ENCODE measurements at regions not wholly inside any gene's neighbourhood (a gene's known extent, or its start where the extent isn't known, plus 50 kb on each side); places are given as distances from the start of the nearest gene placed in this dataset.

DNA sequence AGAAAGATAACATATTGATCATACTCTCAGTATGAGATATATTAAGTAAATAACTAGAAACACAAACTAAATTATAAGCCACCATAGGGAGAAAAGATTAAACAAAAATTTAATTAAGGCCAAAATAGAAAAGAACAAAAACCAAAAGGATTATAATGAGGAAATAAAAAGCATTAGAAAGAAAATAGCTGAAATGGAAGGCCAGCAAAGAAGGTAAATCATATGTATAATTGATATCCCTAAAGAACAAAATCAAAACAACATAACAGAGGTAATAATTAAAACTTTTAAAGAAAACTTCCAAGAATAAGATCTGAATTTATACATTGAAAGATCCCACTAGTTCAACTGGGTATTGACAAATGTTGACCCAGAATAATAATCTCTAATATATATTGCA, 453.0 kb downstream of the LRRIQ3 start:
- H2BK12ac ChIP-seq (ENCODE audit: low read length) = no peak overlapping the region

DNA sequence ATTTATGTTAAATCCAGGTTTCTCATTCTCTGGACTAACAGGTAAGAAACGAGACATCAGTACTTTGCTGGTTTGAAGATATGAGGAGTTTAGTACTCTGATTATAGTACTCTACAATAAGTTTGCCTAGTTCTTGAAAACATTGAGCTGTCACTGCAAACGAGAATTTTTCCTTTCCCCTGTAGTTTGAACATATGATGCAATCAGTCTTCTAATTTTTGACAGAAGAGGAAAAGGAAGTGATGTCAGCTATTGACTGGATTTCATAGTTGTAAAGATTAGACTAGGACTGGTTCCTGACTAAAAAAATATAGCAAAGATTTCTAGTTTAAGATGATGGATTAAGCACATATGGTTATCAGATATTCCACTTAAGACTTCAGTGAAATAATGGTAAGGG, 461.9 kb downstream of the LRRIQ3 start:
- Histone ChIP-seq H2AFZ (ENCODE audit: low read length) (peak overlapping the region; percentile 15), H3K27ac (replicated peaks; ENCODE audit: low read length) (no peak overlapping the region), H3K36me3 (replicated peaks in 1 of 2; ENCODE audit: control insufficient read depth in 2 of 2, insufficient read depth in 2 of 2, low read length in 2 of 2) (no peaks in the 10 kb centered on the region), H2BK5ac (ENCODE audit: low read length) (no peak overlapping the region), H2AK5ac (ENCODE audit: low read depth, low read length) (no peak overlapping the region), H3K9me3 (replicated peaks in 1 of 2; ENCODE audit: control insufficient read depth in 2 of 2, insufficient read depth in 1 of 2, low read depth in 1 of 2, low read length in 2 of 2) (no peaks in the 10 kb centered on the region), H4K8ac (ENCODE audit: low read depth, low read length) (no peak overlapping the region), H3K4me2 (ENCODE audit: insufficient read depth, low read length, poor library complexity, severe bottlenecking) (no peak overlapping the region), H3K4me1 (ENCODE audit: control insufficient read depth in 2 of 2, insufficient read depth in 1 of 2, low read depth in 1 of 2, low read length in 2 of 2) (no peaks in the 10 kb centered on the region), H3K4me3 (ENCODE audit: low read length in 2 of 2) (no peak overlapping the region), H3K9ac (ENCODE audit: low read depth, low read length, poor library complexity) (no peak overlapping the region), H3K18ac (ENCODE audit: low read length) (no peak overlapping the region), H4K91ac (ENCODE audit: low read depth, low read length, poor library complexity) (no peak overlapping the region), H2BK12ac (ENCODE audit: low read length) (no peak overlapping the region), H3K14ac (ENCODE audit: low read length) (no peak overlapping the region), H3K79me1 (ENCODE audit: low read depth, low read length) (no peaks in the 10 kb centered on the region), H3K27me3 (ENCODE audit: control insufficient read depth in 3 of 3, insufficient read depth in 3 of 3, low read depth in 1 of 3, low read length in 3 of 3) (no peaks in the 10 kb centered on the region), H3K4ac (ENCODE audit: low read length) (no peak overlapping the region), H2BK15ac (ENCODE audit: low read length) (no peak overlapping the region), H2BK120ac (ENCODE audit: low read depth, low read length) (no peak overlapping the region), H3K23ac (ENCODE audit: low read depth, low read length, poor library complexity) (no peak overlapping the region)
- DNase-seq (ENCODE audit: low spot score) = no peak
- WGBS, 2 donors (ENCODE audit: extremely low coverage in 2 of 2, insufficient read length in 2 of 2, insufficient replicate concordance in 1 of 2) = no CpG with 5 or more reads among the region's 2 CpGs

More for the DNA sequence above, 453.0 kb downstream of the LRRIQ3 start:
- no peak overlapping the region for H2BK15ac ChIP-seq (ENCODE audit: low read length)
- no peak for DNase-seq (ENCODE audit: low spot score)
- no peak overlapping the region for H2BK5ac ChIP-seq (ENCODE audit: low read length)
- H3K27me3 ChIP-seq (ENCODE audit: control insufficient read depth in 3 of 3, insufficient read depth in 3 of 3, low read depth in 1 of 3, low read length in 3 of 3) = no peaks in the 10 kb centered on the region
- no peak overlapping the region for H3K4ac ChIP-seq (ENCODE audit: low read length)
- no peak overlapping the region for H3K27ac ChIP-seq (replicated peaks; ENCODE audit: low read length)
- no peak overlapping the region for H3K14ac ChIP-seq (ENCODE audit: low read length)
- peaks cover 0 to 13% of the 10 kb centered on the region in 2 donors for H3K9me3 ChIP-seq (replicated peaks in 1 of 2; ENCODE audit: control insufficient read depth in 2 of 2, insufficient read depth in 1 of 2, low read depth in 1 of 2, low read length in 2 of 2)
- no peak overlapping the region for H2AK5ac ChIP-seq (ENCODE audit: low read depth, low read length)
- H3K4me2 ChIP-seq (ENCODE audit: insufficient read depth, low read length, poor library complexity, severe bottlenecking) = no peak overlapping the region
- H3K9ac ChIP-seq (ENCODE audit: low read depth, low read length, poor library complexity) = no peak overlapping the region
- no peak overlapping the region for H2BK120ac ChIP-seq (ENCODE audit: low read depth, low read length)
- H3K4me1 ChIP-seq (ENCODE audit: control insufficient read depth in 2 of 2, insufficient read depth in 1 of 2, low read depth in 1 of 2, low read length in 2 of 2) = no peaks in the 10 kb centered on the region
- H3K18ac ChIP-seq (ENCODE audit: low read length) = no peak overlapping the region
- no peak overlapping the region for H3K23ac ChIP-seq (ENCODE audit: low read depth, low read length, poor library complexity)
- H2AFZ ChIP-seq (ENCODE audit: low read length) = no peak overlapping the region
- H3K79me1 ChIP-seq (ENCODE audit: low read depth, low read length) = no peaks in the 10 kb centered on the region
- H3K36me3 ChIP-seq (replicated peaks in 1 of 2; ENCODE audit: control insufficient read depth in 2 of 2, insufficient read depth in 2 of 2, low read length in 2 of 2) = no peaks in the 10 kb centered on the region
- no peak overlapping the region for H4K91ac ChIP-seq (ENCODE audit: low read depth, low read length, poor library complexity)
- no peak overlapping the region for H4K8ac ChIP-seq (ENCODE audit: low read depth, low read length)
- no peak overlapping the region for H3K4me3 ChIP-seq (ENCODE audit: low read length in 2 of 2)

GRCh38 chr1:73727036-73727435, 470.9 kb downstream of the LRRIQ3 start:
- Histone ChIP-seq H4K8ac (ENCODE audit: low read depth, low read length) (no peak overlapping the region), H3K23ac (ENCODE audit: low read depth, low read length, poor library complexity) (no peak overlapping the region), H3K9me3 (replicated peaks in 1 of 2; ENCODE audit: control insufficient read depth in 2 of 2, insufficient read depth in 1 of 2, low read depth in 1 of 2, low read length in 2 of 2) (no peaks in the 10 kb centered on the region), H2BK15ac (ENCODE audit: low read length) (no peak overlapping the region), H3K27me3 (ENCODE audit: control insufficient read depth in 3 of 3, insufficient read depth in 3 of 3, low read depth in 1 of 3, low read length in 3 of 3) (no peaks in the 10 kb centered on the region), H3K79me1 (ENCODE audit: low read depth, low read length) (no peaks in the 10 kb centered on the region), H3K4ac (ENCODE audit: low read length) (no peak overlapping the region), H4K91ac (ENCODE audit: low read depth, low read length, poor library complexity) (no peak overlapping the region), H3K27ac (replicated peaks; ENCODE audit: low read length) (no peak overlapping the region), H3K14ac (ENCODE audit: low read length) (no peak overlapping the region), H3K18ac (ENCODE audit: low read length) (no peak overlapping the region), H3K9ac (ENCODE audit: low read depth, low read length, poor library complexity) (no peak overlapping the region), H3K4me3 (ENCODE audit: low read length in 2 of 2) (no peak overlapping the region), H2AK5ac (ENCODE audit: low read depth, low read length) (no peak overlapping the region), H2BK5ac (ENCODE audit: low read length) (no peak overlapping the region), H2BK12ac (ENCODE audit: low read length) (no peak overlapping the region), H2AFZ (ENCODE audit: low read length) (no peak overlapping the region), H3K4me1 (ENCODE audit: control insufficient read depth in 2 of 2, insufficient read depth in 1 of 2, low read depth in 1 of 2, low read length in 2 of 2) (no peaks in the 10 kb centered on the region), H2BK120ac (ENCODE audit: low read depth, low read length) (no peak overlapping the region), H3K4me2 (ENCODE audit: insufficient read depth, low read length, poor library complexity, severe bottlenecking) (no peak overlapping the region), H3K36me3 (replicated peaks in 1 of 2; ENCODE audit: control insufficient read depth in 2 of 2, insufficient read depth in 2 of 2, low read length in 2 of 2) (no peaks in the 10 kb centered on the region)
- no peak for DNase-seq (ENCODE audit: low spot score)

GRCh38 chr1:73722055-73722454, 475.9 kb downstream of the LRRIQ3 start:
- no peak overlapping the region for H3K4me2 ChIP-seq (ENCODE audit: insufficient read depth, low read length, poor library complexity, severe bottlenecking)
- no CpG with 5 or more reads among the region's 1 CpG for WGBS, 2 donors (ENCODE audit: extremely low coverage in 2 of 2, insufficient read length in 2 of 2, insufficient replicate concordance in 1 of 2)
- H4K8ac ChIP-seq (ENCODE audit: low read depth, low read length) = no peak overlapping the region
- no peak overlapping the region for H3K4ac ChIP-seq (ENCODE audit: low read length)
- H2BK15ac ChIP-seq (ENCODE audit: low read length) = no peak overlapping the region
- H3K4me3 ChIP-seq (ENCODE audit: low read length in 2 of 2) = no peak overlapping the region
- H3K9me3 ChIP-seq (replicated peaks in 1 of 2; ENCODE audit: control insufficient read depth in 2 of 2, insufficient read depth in 1 of 2, low read depth in 1 of 2, low read length in 2 of 2) = peaks cover 0 to 3% of the 10 kb centered on the region in 2 donors
- H3K27ac ChIP-seq (replicated peaks; ENCODE audit: low read length) = no peak overlapping the region
- H3K79me1 ChIP-seq (ENCODE audit: low read depth, low read length) = no peaks in the 10 kb centered on the region
- H4K91ac ChIP-seq (ENCODE audit: low read depth, low read length, poor library complexity) = no peak overlapping the region
- H2BK120ac ChIP-seq (ENCODE audit: low read depth, low read length) = no peak overlapping the region
- H3K9ac ChIP-seq (ENCODE audit: low read depth, low read length, poor library complexity) = no peak overlapping the region
- no peak overlapping the region for H2BK5ac ChIP-seq (ENCODE audit: low read length)
- H3K36me3 ChIP-seq (replicated peaks in 1 of 2; ENCODE audit: control insufficient read depth in 2 of 2, insufficient read depth in 2 of 2, low read length in 2 of 2) = no peaks in the 10 kb centered on the region
- no peak overlapping the region for H3K18ac ChIP-seq (ENCODE audit: low read length)
- H3K27me3 ChIP-seq (ENCODE audit: control insufficient read depth in 3 of 3, insufficient read depth in 3 of 3, low read depth in 1 of 3, low read length in 3 of 3) = no peaks in the 10 kb centered on the region
- H3K14ac ChIP-seq (ENCODE audit: low read length) = no peak overlapping the region
- DNase-seq (ENCODE audit: low spot score) = no peak
- H3K23ac ChIP-seq (ENCODE audit: low read depth, low read length, poor library complexity) = no peak overlapping the region
- H2AFZ ChIP-seq (ENCODE audit: low read length) = peak overlapping the region; percentile 17
- no peak overlapping the region for H2BK12ac ChIP-seq (ENCODE audit: low read length)
- H2AK5ac ChIP-seq (ENCODE audit: low read depth, low read length) = no peak overlapping the region
- H3K4me1 ChIP-seq (ENCODE audit: control insufficient read depth in 2 of 2, insufficient read depth in 1 of 2, low read depth in 1 of 2, low read length in 2 of 2) = no peaks in the 10 kb centered on the region
